Stimulated activated CD4-positive, alpha-beta T cell treated with anti-CD3 and anti-CD28 coated beads, Interleukin-12 subunit alpha, Interleukin-12 subunit beta, amount 100 ng/mL, for 48 hours (primary cell): ENCODE measurements at regions not wholly inside any gene's neighbourhood (a gene's known extent, or its start where the extent isn't known, plus 50 kb on each side); places are given as distances from the start of the nearest gene placed in this dataset.
"Not testable (repeated sequence)": the region's sequence is repeated elsewhere in the genome, so short reads cannot be mapped to it uniquely, and the experiment has no call there.

Source experiments
- DNase-seq, 3 donors: peaks; one replicate each; pipeline ENCODE4 v3.0.0-alpha.2; 2020; ENCODE audit warnings: low read depth in 2 of 3, low spot score in 1 of 3

- DNase-seq = no peak
These were observed 1054.0 kb downstream of the TYW1 start for GRCh38 chr7:68050627-68051026.

GRCh38 chr7:68058014-68058413, 1061.4 kb downstream of the TYW1 start:
- no peak for DNase-seq

GRCh38 chr7:68063171-68063570, 1066.5 kb downstream of the TYW1 start:
- no peak for DNase-seq

GRCh38 chr7:68065581-68065980, 1068.9 kb downstream of the TYW1 start:
- no peak for DNase-seq

GRCh38 chr7:68067845-68068244, 1071.2 kb downstream of the TYW1 start:
- DNase-seq = no peak

- no peak for DNase-seq
These were observed 1074.4 kb downstream of the TYW1 start for GRCh38 chr7:68070992-68071391.

- DNase-seq = no peak
These were observed 1077.1 kb downstream of the TYW1 start for GRCh38 chr7:68073701-68074100.

- DNase-seq = no peak
These were observed 1077.6 kb downstream of the TYW1 start for GRCh38 chr7:68074242-68074641.

GRCh38 chr7:68078157-68078710, 1081.6 kb downstream of the TYW1 start:
- no peak for DNase-seq

- not testable (repeated sequence) for DNase-seq
These were observed 1085.7 kb downstream of the TYW1 start for GRCh38 chr7:68082066-68082960.

GRCh38 chr7:68082961-68083657, 1086.5 kb downstream of the TYW1 start:
- not testable (repeated sequence) for DNase-seq

GRCh38 chr7:68087401-68087800, 1090.8 kb downstream of the TYW1 start:
- no peak for DNase-seq

GRCh38 chr7:68088879-68089278, 1092.2 kb downstream of the TYW1 start:
- DNase-seq = no peak

- not testable (repeated sequence) for DNase-seq
These were observed 1093.6 kb downstream of the TYW1 start for GRCh38 chr7:68090256-68090655.

GRCh38 chr7:68103319-68103718, 1106.7 kb downstream of the TYW1 start:
- no peak for DNase-seq

- DNase-seq = no peak
These were observed 1110.6 kb downstream of the TYW1 start for GRCh38 chr7:68107261-68107660.

- DNase-seq = no peak
These were observed 1111.3 kb downstream of the TYW1 start for GRCh38 chr7:68107968-68108367.

- no peak for DNase-seq
These were observed 1112.7 kb downstream of the TYW1 start for GRCh38 chr7:68109299-68109698.

GRCh38 chr7:68119411-68119810, 1122.8 kb downstream of the TYW1 start:
- no peak for DNase-seq

- no peak for DNase-seq
These were observed 1124.4 kb downstream of the TYW1 start for GRCh38 chr7:68121056-68121455.

- no peak for DNase-seq
These were observed 1125.0 kb downstream of the TYW1 start for GRCh38 chr7:68121655-68122054.

GRCh38 chr7:68122801-68123200, 1126.2 kb downstream of the TYW1 start:
- no peak for DNase-seq
